Ramos (cell line): ENCODE measurements at regions not wholly inside any gene's neighbourhood (a gene's known extent, or its start where the extent isn't known, plus 50 kb on each side); places are given as distances from the start of the nearest gene placed in this dataset.

Source experiments
- in situ Hi-C: fragments of 300-500 bp; cut with MboI; formaldehyde crosslinking; loops from one replicate; pipeline ENCODE4 v1.14.3; 2022; ENCODE audit warnings: low sequenced_read_pairs; ENCODE audit not compliant: unreplicated experiment

DNA sequence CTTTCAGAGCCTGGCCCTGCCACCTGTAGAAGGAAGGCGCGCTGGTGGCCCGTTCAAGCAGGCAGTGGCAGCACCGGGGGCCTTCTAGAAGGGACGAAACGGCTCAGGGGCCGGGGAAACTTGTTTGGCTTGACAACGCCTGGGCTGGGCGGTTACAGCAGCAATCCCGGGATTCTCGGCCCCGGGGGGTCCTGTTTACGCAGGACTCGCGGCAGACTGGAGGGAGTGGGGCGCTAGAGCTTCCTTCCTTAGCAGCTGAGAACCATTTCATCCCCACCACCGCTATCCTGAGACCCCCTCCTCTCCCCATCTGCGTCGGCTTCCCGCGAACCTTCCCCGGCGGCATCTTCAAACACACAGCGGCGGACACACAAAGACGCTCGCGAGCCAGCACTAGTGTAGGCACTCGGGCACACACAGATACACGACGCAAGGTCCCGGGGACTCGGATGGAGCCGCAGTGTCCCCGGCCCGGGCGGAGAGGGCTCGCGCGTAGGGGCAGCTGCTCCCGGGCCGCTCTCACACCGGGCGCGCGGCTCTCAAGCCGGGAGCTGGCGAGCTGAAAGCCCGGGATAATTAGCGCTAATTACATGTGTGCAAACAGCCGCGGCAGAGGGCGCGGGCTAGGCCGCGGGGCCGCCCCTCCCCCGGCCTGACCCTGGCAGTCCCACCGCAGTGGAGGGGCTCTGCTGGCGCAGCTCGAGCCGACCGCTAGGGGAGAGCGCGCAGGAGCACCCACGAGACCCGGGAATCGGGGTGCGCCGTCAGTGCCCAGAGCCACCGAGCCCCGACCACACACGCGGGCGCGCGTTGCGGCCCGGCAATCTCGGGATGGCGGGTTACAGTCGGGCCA lies 271.4 kb downstream of the FOXD2 start:
- in situ Hi-C loops, result loop anchor here (25.0 kb wide), 1 partner anchor 522 kb away; the partner anchor contains the start of gene PDZK1IP1

DNA sequence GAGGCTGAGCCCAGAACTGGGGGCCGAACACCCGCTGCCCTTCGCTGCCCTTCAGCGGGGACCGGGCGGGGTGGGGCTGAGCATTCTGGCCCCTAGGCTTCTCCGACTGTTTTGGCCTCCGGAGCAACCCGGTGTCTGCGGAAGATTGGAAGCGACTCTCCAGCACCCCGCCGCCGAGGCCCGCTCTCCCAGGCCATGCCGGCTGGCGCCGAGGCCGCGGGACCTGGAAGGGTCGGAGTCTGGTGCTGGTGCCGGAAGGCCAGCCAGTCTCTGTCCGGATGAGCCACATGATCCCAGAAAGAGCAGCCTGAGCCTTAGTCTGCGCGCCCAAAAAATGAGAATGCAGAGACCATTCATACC lies 272.0 kb downstream of the FOXD2 start:
- in situ Hi-C loops, result loop anchor here (5.0 to 25.0 kb wide), 2 partner anchors 323 to 523 kb away; partner anchors contain the start of gene PDZK1IP1

DNA sequence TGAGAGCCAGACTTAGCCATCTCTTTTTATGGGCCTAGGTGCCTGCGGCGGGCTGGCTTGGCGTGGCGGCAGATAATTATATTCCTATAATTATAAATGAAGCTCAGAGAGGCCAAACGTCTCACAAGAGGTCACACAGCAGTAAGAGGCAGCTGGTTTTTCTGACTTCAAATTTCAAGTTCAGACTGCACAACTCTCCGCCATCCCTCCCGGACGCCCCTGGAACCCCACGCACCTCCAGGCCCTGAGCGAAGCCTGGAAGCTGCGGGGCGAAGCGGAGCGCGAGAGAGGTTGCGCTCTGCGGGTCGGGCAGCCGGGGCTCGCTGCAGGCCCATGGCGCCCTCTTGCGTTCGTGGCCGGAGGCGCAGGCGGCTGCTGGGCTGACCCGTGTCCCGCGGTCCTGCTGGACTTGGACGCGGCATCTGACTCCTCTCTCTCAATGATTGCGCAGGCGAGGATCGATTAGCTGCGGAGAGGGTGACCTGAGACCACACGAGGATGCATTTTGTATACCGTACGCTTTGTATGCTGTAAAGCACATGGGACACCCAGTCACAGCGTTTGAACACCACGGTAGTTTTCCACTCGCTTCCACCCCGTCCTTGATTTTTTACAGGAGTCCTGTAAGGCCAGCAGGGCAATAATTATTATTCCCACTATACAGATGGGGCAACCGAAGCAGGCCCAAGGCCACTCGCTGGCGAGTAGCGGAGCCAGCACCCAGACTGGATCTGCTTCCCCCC lies 272.7 kb downstream of the FOXD2 start:
- in situ Hi-C loops, result loop anchor here (5.0 to 25.0 kb wide), 2 partner anchors 323 to 523 kb away; partner anchors contain the start of gene PDZK1IP1
